ENCODE measurements at regions not wholly inside any gene's neighbourhood (a gene's known extent, or its start where the extent isn't known, plus 50 kb on each side); places are given as distances from the start of the nearest gene placed in this dataset.
"Not testable (repeated sequence)": the region's sequence is repeated elsewhere in the genome, so short reads cannot be mapped to it uniquely, and the experiment has no call there.

DNA sequence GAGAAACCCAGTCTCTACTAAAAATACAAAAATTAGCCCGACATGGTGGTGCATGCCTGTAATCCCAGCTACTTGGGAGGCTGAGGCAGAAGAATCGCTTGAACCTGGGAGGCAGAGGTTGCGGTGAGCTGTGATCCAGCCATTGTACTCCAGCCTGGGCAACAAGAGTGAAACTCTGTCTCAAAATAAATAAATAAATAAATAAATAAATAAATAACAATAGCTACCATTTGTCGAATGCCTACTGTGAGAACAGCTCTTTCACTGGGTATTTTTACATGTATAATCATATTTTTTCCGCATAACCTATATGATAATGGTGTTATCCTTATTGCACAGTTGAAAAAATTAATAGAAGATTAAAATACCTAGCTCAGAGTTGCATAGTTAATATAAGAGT lies 177.4 kb downstream of the PHLDA1 start:
- 98 to 100% methylated on average over 3 to 5 of the region's 5 CpGs for WGBS, 2 experiments

DNA sequence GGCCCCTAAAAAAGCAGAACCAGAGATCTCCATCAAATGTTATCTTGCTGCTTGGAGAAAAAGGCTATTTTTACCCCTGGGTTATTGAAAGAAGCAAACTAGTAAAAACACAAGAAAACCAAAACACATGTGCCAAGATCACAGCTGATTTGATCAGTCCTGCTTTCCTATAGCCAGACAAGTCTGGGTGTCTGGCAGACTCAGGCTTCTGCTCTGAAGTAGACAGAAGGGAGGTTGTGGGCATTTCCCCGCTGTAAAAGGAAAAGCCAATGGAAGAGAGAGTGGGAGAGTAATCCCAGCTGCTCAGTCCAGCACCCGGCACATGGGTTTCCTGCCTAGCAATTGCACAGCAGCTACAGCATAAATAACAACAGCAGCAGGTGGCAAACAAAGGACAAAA lies 177.9 kb downstream of the PHLDA1 start:
- Histone ChIP-seq H3K4me3 (ENCODE audit: insufficient read depth, low read depth, low read length) (no peak overlapping the region), H3K27ac (ENCODE audit: insufficient read depth, low read depth, low read length, poor library complexity, severe bottlenecking) (no peak overlapping the region)

More for the DNA sequence above, 177.4 kb downstream of the PHLDA1 start:
- not testable (repeated sequence) for H3K36me3 ChIP-seq (ENCODE audit: control insufficient read depth, insufficient read depth, low read length); H3K4me1 ChIP-seq (ENCODE audit: control insufficient read depth, insufficient read depth, low read length); H3K4me3 ChIP-seq (ENCODE audit: insufficient read depth, low read depth, low read length); H3K27ac ChIP-seq (ENCODE audit: insufficient read depth, low read depth, low read length, poor library complexity, severe bottlenecking); H3K9me3 ChIP-seq (ENCODE audit: control insufficient read depth, low read length); H3K27me3 ChIP-seq (ENCODE audit: control insufficient read depth, insufficient read depth, low read length, poor library complexity, severe bottlenecking)

DNA sequence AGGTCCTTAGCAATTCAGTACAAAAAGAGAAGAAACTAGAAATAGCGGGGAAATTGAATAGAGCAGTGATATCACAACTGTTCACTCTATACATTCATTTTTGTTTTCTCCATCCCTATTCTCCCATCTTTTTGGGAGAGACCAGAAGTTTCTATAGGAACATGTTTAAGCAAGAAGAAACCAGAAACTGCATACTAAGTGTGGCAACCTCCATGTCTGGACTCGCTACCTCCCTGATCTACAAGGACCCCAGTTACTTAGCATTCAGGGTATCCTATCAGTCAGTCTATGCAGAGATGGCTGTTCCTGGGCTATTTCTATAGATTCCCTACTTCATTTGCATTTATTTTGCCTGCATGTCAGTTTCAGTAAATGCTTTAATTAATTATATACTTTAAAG lies 178.6 kb downstream of the PHLDA1 start:
- H3K9me3 ChIP-seq (ENCODE audit: control insufficient read depth, low read length): no peaks in the 10 kb centered on the region
- 45 to 57% methylated on average over 1 to 2 of the region's 2 CpGs for WGBS, 2 experiments
- no peaks in the 10 kb centered on the region for H3K36me3 ChIP-seq (ENCODE audit: control insufficient read depth, insufficient read depth, low read length)
- H3K4me1 ChIP-seq (ENCODE audit: control insufficient read depth, insufficient read depth, low read length): peaks cover 7% of the 10 kb centered on the region
- no peaks in the 10 kb centered on the region for H3K27me3 ChIP-seq (ENCODE audit: control insufficient read depth, insufficient read depth, low read length, poor library complexity, severe bottlenecking)
- H3K4me3 ChIP-seq (ENCODE audit: insufficient read depth, low read depth, low read length): no peak overlapping the region
- no peak overlapping the region for H3K27ac ChIP-seq (ENCODE audit: insufficient read depth, low read depth, low read length, poor library complexity, severe bottlenecking)

More for the DNA sequence above, 177.9 kb downstream of the PHLDA1 start:
- Histone ChIP-seq H3K9me3 (ENCODE audit: control insufficient read depth, low read length) (no peaks in the 10 kb centered on the region), H3K36me3 (ENCODE audit: control insufficient read depth, insufficient read depth, low read length) (no peaks in the 10 kb centered on the region), H3K4me1 (ENCODE audit: control insufficient read depth, insufficient read depth, low read length) (peaks cover 7% of the 10 kb centered on the region), H3K27me3 (ENCODE audit: control insufficient read depth, insufficient read depth, low read length, poor library complexity, severe bottlenecking) (no peaks in the 10 kb centered on the region)
- 92 to 93% methylated on average over 2 of the region's 2 CpGs for WGBS, 2 experiments

GRCh38 chr12:75852143-75852542 lies 179.4 kb downstream of the PHLDA1 start:
- Histone ChIP-seq H3K4me3 (ENCODE audit: insufficient read depth, low read depth, low read length) (no peak overlapping the region), H3K27me3 (ENCODE audit: control insufficient read depth, insufficient read depth, low read length, poor library complexity, severe bottlenecking) (no peaks in the 10 kb centered on the region), H3K9me3 (ENCODE audit: control insufficient read depth, low read length) (no peaks in the 10 kb centered on the region), H3K27ac (ENCODE audit: insufficient read depth, low read depth, low read length, poor library complexity, severe bottlenecking) (no peak overlapping the region), H3K36me3 (ENCODE audit: control insufficient read depth, insufficient read depth, low read length) (no peaks in the 10 kb centered on the region), H3K4me1 (ENCODE audit: control insufficient read depth, insufficient read depth, low read length) (peaks cover 7% of the 10 kb centered on the region)
- WGBS, 2 experiments: 79 to 84% methylated on average over 2 to 3 of the region's 3 CpGs

GRCh38 chr12:75850721-75851462 lies 180.7 kb downstream of the PHLDA1 start:
- Histone ChIP-seq H3K27ac (ENCODE audit: insufficient read depth, low read depth, low read length, poor library complexity, severe bottlenecking) (no peak overlapping the region), H3K4me1 (ENCODE audit: control insufficient read depth, insufficient read depth, low read length) (peaks cover 7% of the 10 kb centered on the region), H3K9me3 (ENCODE audit: control insufficient read depth, low read length) (no peaks in the 10 kb centered on the region), H3K36me3 (ENCODE audit: control insufficient read depth, insufficient read depth, low read length) (no peaks in the 10 kb centered on the region), H3K4me3 (ENCODE audit: insufficient read depth, low read depth, low read length) (no peak overlapping the region), H3K27me3 (ENCODE audit: control insufficient read depth, insufficient read depth, low read length, poor library complexity, severe bottlenecking) (no peaks in the 10 kb centered on the region)
- WGBS, 2 experiments: 56 to 61% methylated on average over 4 of the region's 4 CpGs

DNA sequence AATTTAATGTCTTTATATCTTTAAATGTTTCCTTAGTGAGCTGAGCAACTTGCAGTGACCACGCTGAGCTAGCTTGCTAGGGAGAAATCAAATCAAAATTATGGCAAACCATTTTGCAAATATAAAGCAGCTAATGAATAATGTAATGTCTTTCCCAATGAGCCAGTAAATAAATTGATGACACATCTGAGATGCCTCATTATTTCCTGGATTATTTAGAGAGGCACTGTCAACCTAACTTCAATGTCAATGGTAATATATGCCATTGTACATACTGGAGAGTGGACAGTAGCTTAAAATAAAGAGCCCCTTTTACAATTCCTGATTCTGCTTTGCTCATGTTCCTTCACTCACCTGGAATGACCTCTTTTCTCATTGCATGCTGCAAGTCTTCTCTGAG lies 182.6 kb downstream of the PHLDA1 start:
- WGBS, 2 experiments: 33 to 50% methylated on average over 1 of the region's 1 CpG
- Histone ChIP-seq H3K4me1 (ENCODE audit: control insufficient read depth, insufficient read depth, low read length) (peaks cover 7% of the 10 kb centered on the region), H3K27ac (ENCODE audit: insufficient read depth, low read depth, low read length, poor library complexity, severe bottlenecking) (no peak overlapping the region), H3K36me3 (ENCODE audit: control insufficient read depth, insufficient read depth, low read length) (no peaks in the 10 kb centered on the region), H3K9me3 (ENCODE audit: control insufficient read depth, low read length) (no peaks in the 10 kb centered on the region), H3K27me3 (ENCODE audit: control insufficient read depth, insufficient read depth, low read length, poor library complexity, severe bottlenecking) (no peaks in the 10 kb centered on the region), H3K4me3 (ENCODE audit: insufficient read depth, low read depth, low read length) (no peak overlapping the region)

- Histone ChIP-seq H3K4me1 (ENCODE audit: control insufficient read depth, insufficient read depth, low read length) (peaks cover 7% of the 10 kb centered on the region), H3K27me3 (ENCODE audit: control insufficient read depth, insufficient read depth, low read length, poor library complexity, severe bottlenecking) (no peaks in the 10 kb centered on the region), H3K9me3 (ENCODE audit: control insufficient read depth, low read length) (no peaks in the 10 kb centered on the region), H3K4me3 (ENCODE audit: insufficient read depth, low read depth, low read length) (no peak overlapping the region), H3K27ac (ENCODE audit: insufficient read depth, low read depth, low read length, poor library complexity, severe bottlenecking) (no peak overlapping the region), H3K36me3 (ENCODE audit: control insufficient read depth, insufficient read depth, low read length) (no peaks in the 10 kb centered on the region)
- WGBS, 2 experiments: 93% methylated on average over 7 of the region's 7 CpGs
These were observed 183.1 kb downstream of the PHLDA1 start for GRCh38 chr12:75848431-75848925.

DNA sequence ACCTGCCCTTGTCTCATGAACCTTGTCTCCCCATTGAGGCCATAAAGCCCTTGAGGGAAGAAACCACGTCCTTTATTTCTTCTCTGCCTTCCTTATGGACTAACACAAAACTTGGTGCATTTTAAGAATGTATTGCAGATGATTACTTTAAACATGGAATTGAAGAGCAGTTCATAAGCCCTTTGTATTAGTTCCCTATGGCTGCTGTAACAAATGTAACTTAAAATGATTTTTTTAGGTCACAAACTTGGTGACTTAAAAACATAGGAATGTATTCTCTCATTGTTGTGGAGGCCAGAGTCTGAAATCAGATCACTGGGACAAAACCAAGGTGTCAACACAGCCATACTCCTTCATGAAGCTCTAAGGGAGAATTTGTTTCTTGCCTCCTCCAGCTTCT lies 185.5 kb downstream of the PHLDA1 start:
- Histone ChIP-seq H3K4me1 (ENCODE audit: control insufficient read depth, insufficient read depth, low read length) (peaks cover 4% of the 10 kb centered on the region), H3K9me3 (ENCODE audit: control insufficient read depth, low read length) (no peaks in the 10 kb centered on the region), H3K36me3 (ENCODE audit: control insufficient read depth, insufficient read depth, low read length) (no peaks in the 10 kb centered on the region), H3K4me3 (ENCODE audit: insufficient read depth, low read depth, low read length) (no peak overlapping the region), H3K27me3 (ENCODE audit: control insufficient read depth, insufficient read depth, low read length, poor library complexity, severe bottlenecking) (no peaks in the 10 kb centered on the region), H3K27ac (ENCODE audit: insufficient read depth, low read depth, low read length, poor library complexity, severe bottlenecking) (no peak overlapping the region)
- 88 to 100% methylated on average over 1 of the region's 1 CpG for WGBS, 2 experiments

DNA sequence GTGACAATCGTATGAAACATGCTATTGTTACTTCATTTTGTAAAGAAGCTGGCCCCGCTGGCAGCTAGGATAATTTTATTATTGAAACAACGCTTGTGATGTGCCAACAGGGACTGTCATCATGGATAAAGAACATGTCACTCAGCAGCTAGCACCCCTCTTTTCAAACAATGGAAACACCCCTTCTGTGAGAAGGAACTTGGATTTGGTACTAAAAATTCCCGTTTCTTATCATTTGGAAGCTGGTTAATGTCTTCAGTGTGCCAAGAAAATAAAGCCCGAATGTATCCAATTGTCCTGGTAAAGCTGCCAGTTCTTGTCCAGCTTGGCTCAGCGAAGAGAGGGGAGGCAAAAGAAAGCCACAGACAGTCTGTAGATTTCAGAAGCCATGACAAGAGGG lies 186.6 kb downstream of the PHLDA1 start:
- Histone ChIP-seq H3K27ac (ENCODE audit: insufficient read depth, low read depth, low read length, poor library complexity, severe bottlenecking) (no peak overlapping the region), H3K36me3 (ENCODE audit: control insufficient read depth, insufficient read depth, low read length) (no peaks in the 10 kb centered on the region)
- 94% methylated on average over 6 of the region's 6 CpGs for WGBS, 2 experiments

GRCh38 chr12:75844049-75844770 lies 187.4 kb downstream of the PHLDA1 start:
- Histone ChIP-seq H3K36me3 (ENCODE audit: control insufficient read depth, insufficient read depth, low read length) (no peaks in the 10 kb centered on the region), H3K4me3 (ENCODE audit: insufficient read depth, low read depth, low read length) (no peak overlapping the region), H3K27me3 (ENCODE audit: control insufficient read depth, insufficient read depth, low read length, poor library complexity, severe bottlenecking) (no peaks in the 10 kb centered on the region), H3K9me3 (ENCODE audit: control insufficient read depth, low read length) (no peaks in the 10 kb centered on the region), H3K27ac (ENCODE audit: insufficient read depth, low read depth, low read length, poor library complexity, severe bottlenecking) (no peak overlapping the region), H3K4me1 (ENCODE audit: control insufficient read depth, insufficient read depth, low read length) (no peaks in the 10 kb centered on the region)
- 92 to 93% methylated on average over 10 of the region's 10 CpGs for WGBS, 2 experiments

More for the DNA sequence above, 186.6 kb downstream of the PHLDA1 start:
- Histone ChIP-seq H3K4me1 (ENCODE audit: control insufficient read depth, insufficient read depth, low read length) (no peaks in the 10 kb centered on the region), H3K27me3 (ENCODE audit: control insufficient read depth, insufficient read depth, low read length, poor library complexity, severe bottlenecking) (no peaks in the 10 kb centered on the region), H3K4me3 (ENCODE audit: insufficient read depth, low read depth, low read length) (no peak overlapping the region), H3K9me3 (ENCODE audit: control insufficient read depth, low read length) (no peaks in the 10 kb centered on the region)
